C4-2B (cell line): ENCODE measurements at regions not wholly inside any gene's neighbourhood (a gene's known extent, or its start where the extent isn't known, plus 50 kb on each side); places are given as distances from the start of the nearest gene placed in this dataset.

Experiments
- H3K27ac ChIP-seq: fragments of 450-650 bp; 2 replicates; pipeline ENCODE4 v1.5.1; 2017
- CTCF ChIP-seq: fragments of 450-650 bp; conservative IDR thresholded peaks from 2 replicates; pipeline ENCODE4 v1.5.1; 2017; ENCODE audit warnings: mild to moderate bottlenecking
- ZFX ChIP-seq: fragments of 450-650 bp; IDR thresholded peaks from 2 replicates; pipeline ENCODE4 v1.6.1; 2017

- no peak overlapping the region for H3K27ac ChIP-seq
These were observed 216.3 kb downstream of the C1D start for GRCh38 chr2:67846370-67847070.

GRCh38 chr2:67848551-67849285 is 214.1 kb downstream of the C1D start:
- TF ChIP-seq CTCF (no peak), ZFX (no peak)

More at GRCh38 chr2:67846370-67847070, 216.3 kb downstream of the C1D start:
- no peak for TF ChIP-seq ZFX
- peak; percentile 75 for TF ChIP-seq CTCF

GRCh38 chr2:67851016-67851415 is 211.8 kb downstream of the C1D start:
- no peak overlapping the region for H3K27ac ChIP-seq
- TF ChIP-seq CTCF (no peak), ZFX (no peak)

More at GRCh38 chr2:67848551-67849285, 214.1 kb downstream of the C1D start:
- no peak overlapping the region for H3K27ac ChIP-seq

GRCh38 chr2:67851956-67852824 is 210.6 kb downstream of the C1D start:
- no peak overlapping the region for H3K27ac ChIP-seq
- TF ChIP-seq CTCF (no peak), ZFX (no peak)

GRCh38 chr2:67854103-67854743 is 208.6 kb downstream of the C1D start:
- TF ChIP-seq ZFX (no peak), CTCF (no peak)
- no peak overlapping the region for H3K27ac ChIP-seq

- no peak for TF ChIP-seq ZFX
- peak; percentile 18; the same call in 1 of the 2 replicates for TF ChIP-seq CTCF
- H3K27ac ChIP-seq: no peak overlapping the region
These were observed 208.0 kb downstream of the C1D start for GRCh38 chr2:67854798-67855197.
